ENCODE measurements at regions not wholly inside any gene's neighbourhood (a gene's known extent, or its start where the extent isn't known, plus 50 kb on each side); places are given as distances from the start of the nearest gene placed in this dataset.
A peak's percentile ranks its signal among the peaks of the same experiment; 100 is the strongest.

DNA sequence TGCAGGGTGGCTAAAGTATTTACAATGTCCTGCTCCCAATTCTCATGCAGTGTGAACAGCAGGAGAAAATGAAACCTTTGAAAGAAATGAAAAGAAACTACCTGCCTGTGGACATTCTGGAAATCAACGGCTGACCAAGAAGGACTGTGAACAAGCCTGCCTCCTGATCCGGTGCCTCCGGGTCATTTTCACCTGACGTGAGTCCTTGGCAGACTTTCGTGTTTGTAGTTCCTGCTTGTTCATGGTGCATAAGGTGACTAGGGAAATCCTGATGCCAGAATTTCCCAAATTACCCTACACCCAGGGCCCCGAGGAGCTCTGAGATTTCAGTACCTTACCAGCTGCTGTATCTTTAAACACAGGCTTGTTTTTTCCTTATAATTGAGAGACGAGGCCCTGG lies 317.5 kb downstream of the TLE1 start:
- Histone ChIP-seq H4K5ac (ENCODE audit: insufficient read length, low read depth, low read length) (no peak overlapping the region), H3K27me3 (replicated peaks in 1 of 4; ENCODE audit: control insufficient read depth in 3 of 4, extremely low read depth in 1 of 4, insufficient read depth in 3 of 4, low read length in 3 of 4) (no peaks in the 10 kb centered on the region; a peak in 1 of 7 replicates), H3K79me2 (ENCODE audit: control insufficient read depth in 1 of 2, insufficient read depth in 2 of 2, low read length in 2 of 2) (no peaks in the 10 kb centered on the region), H3K9ac (replicated peaks in 1 of 4; ENCODE audit: extremely low read depth in 1 of 4, low read depth in 3 of 4, low read length in 3 of 4) (no peak overlapping the region), H3K23me2 (ENCODE audit: low read depth, low read length) (no peaks in the 10 kb centered on the region), H3K56ac (replicated peaks; ENCODE audit: insufficient read length, low read depth, low read length) (no peak overlapping the region), H2BK15ac (ENCODE audit: low read length) (no peak overlapping the region), H2AFZ (ENCODE audit: low read length) (0 out of 2 replicates have a peak overlapping the region, but pooled peaks have one; percentile 58), H3K27ac (ENCODE audit: low read depth, low read length) (no peak overlapping the region), H3K4me1 (replicated peaks in 1 of 4; ENCODE audit: control insufficient read depth in 3 of 4, insufficient read depth in 4 of 4, low read length in 3 of 4) (peaks cover 0 to 6% (median 5%) of the 10 kb centered on the region in 4 experiments; a peak in 3 of 7 replicates), H3K14ac (ENCODE audit: insufficient read length) (no peak overlapping the region), H4K91ac (replicated peaks; ENCODE audit: insufficient read length, low read length) (no peak overlapping the region), H2BK5ac (ENCODE audit: low read depth, low read length) (no peak overlapping the region), H2BK120ac (replicated peaks; ENCODE audit: low read depth, low read length) (no peak overlapping the region), H2BK12ac (ENCODE audit: low read depth, low read length) (no peak overlapping the region), H3K9me3 (ENCODE audit: insufficient read depth in 2 of 2, low read depth in 1 of 2, low read length in 1 of 2) (no peaks in the 10 kb centered on the region), H3K23ac (ENCODE audit: insufficient read length) (no peak overlapping the region), H3K4me2 (ENCODE audit: insufficient read depth in 1 of 2, low read depth in 2 of 2, low read length in 2 of 2) (no peak overlapping the region), H4K20me1 (replicated peaks in 1 of 2; ENCODE audit: control insufficient read depth in 1 of 2, insufficient read depth in 2 of 2, low read length in 2 of 2) (no peaks in the 10 kb centered on the region), H2BK20ac (ENCODE audit: low read length) (no peak overlapping the region), H3K4me3 (ENCODE audit: extremely low read depth in 1 of 4, insufficient read depth in 2 of 4, low read depth in 3 of 4, low read length in 4 of 4) (no peak overlapping the region), H4K8ac (ENCODE audit: extremely low read depth, insufficient read depth, low read length) (no peak overlapping the region), H3K36me3 (ENCODE audit: control insufficient read depth in 2 of 4, insufficient read depth in 4 of 4, low read length in 3 of 4) (no peaks in the 10 kb centered on the region; a peak in 1 of 8 replicates), H3K79me1 (ENCODE audit: low read depth, low read length) (no peaks in the 10 kb centered on the region), H3K18ac (ENCODE audit: extremely low read depth, low read length) (no peak overlapping the region; the same call in 1 of the 2 replicates), H2AK5ac (ENCODE audit: low read depth, low read length) (no peak overlapping the region), H3K4ac (replicated peaks; ENCODE audit: insufficient read length, low read depth, low read length) (no peak overlapping the region)
- ChIA-PET POLR2A (ENCODE audit: partially characterized antibody) (no interaction called here), CTCF (ENCODE audit: partially characterized antibody) (interaction anchor here (0.7 kb wide), 1 partner anchor 71 kb away, joined by 3 read pairs; no protein-coding TSS in a partner anchor)
- no peak for TF ChIP-seq TCF12 (IDR thresholded peaks at IDR 0.05; ENCODE audit: low read depth, low read length)
- no peak for TF ChIP-seq CHD2 (IDR thresholded peaks at IDR 0.05; ENCODE audit: low read length)
- TF ChIP-seq SP2 (IDR thresholded peaks at IDR 0.05; ENCODE audit: low read length) = no peak
- TF ChIP-seq, protein P1, sequence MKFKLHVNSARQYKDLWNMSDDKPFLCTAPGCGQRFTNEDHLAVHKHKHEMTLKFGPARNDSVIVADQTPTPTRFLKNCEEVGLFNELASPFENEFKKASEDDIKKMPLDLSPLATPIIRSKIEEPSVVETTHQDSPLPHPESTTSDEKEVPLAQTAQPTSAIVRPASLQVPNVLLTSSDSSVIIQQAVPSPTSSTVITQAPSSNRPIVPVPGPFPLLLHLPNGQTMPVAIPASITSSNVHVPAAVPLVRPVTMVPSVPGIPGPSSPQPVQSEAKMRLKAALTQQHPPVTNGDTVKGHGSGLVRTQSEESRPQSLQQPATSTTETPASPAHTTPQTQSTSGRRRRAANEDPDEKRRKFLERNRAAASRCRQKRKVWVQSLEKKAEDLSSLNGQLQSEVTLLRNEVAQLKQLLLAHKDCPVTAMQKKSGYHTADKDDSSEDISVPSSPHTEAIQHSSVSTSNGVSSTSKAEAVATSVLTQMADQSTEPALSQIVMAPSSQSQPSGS (IDR thresholded peaks at IDR 0.05; ENCODE audit: low read length) = no peak
- no peak for TF ChIP-seq CEBPB (IDR thresholded peaks at IDR 0.05; ENCODE audit: low read depth, low read length)
- WGBS, 2 experiments (ENCODE audit: extremely low coverage in 1 of 2, insufficient coverage in 1 of 2, insufficient read length in 1 of 2, insufficient replicate concordance in 2 of 2, low coverage in 1 of 2, low lambda C conversion rate in 2 of 2, missing lambda C conversion rate in 1 of 2) = 84% methylated on average over 7 of the region's 7 CpGs; no CpG with 5 or more reads in 1 of the 2 experiments
- DNase-seq (ENCODE audit: low read depth in 1 of 2, low spot score in 2 of 2) = no peak
- FAIRE-seq = no peak
